HG03571 (cell line): ENCODE measurements at regions not wholly inside any gene's neighbourhood (a gene's known extent, or its start where the extent isn't known, plus 50 kb on each side); places are given as distances from the start of the nearest gene placed in this dataset.
"Not testable (repeated sequence)": the region's sequence is repeated elsewhere in the genome, so short reads cannot be mapped to it uniquely, and the experiment has no call there.

Source experiments
- ATAC-seq: cut with Tn5 transposase; IDR thresholded peaks from one replicate; pipeline ENCODE4 v1.9.1; 2021; ENCODE audit not compliant: unreplicated experiment

DNA sequence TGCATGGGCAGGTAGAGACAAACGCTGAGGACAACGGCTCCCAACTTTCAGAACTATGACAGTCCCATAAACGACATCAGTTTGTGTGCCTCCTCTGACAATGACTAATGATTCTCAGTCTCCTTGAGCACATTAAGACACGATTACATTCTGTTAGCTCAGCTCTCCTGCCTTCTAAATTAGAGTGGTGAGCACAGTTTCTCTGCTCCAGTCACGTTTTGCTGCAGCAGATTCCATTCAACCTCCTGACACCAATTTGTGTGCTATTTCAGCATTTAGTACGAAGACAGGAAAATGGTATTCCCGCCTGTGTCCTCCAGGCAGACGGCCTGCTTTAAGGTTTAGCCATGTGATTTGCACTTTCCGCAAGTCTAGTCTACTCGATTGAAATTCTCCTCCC lies 458.4 kb upstream of the CFAP20DC start:
- ATAC-seq, result no peak

DNA sequence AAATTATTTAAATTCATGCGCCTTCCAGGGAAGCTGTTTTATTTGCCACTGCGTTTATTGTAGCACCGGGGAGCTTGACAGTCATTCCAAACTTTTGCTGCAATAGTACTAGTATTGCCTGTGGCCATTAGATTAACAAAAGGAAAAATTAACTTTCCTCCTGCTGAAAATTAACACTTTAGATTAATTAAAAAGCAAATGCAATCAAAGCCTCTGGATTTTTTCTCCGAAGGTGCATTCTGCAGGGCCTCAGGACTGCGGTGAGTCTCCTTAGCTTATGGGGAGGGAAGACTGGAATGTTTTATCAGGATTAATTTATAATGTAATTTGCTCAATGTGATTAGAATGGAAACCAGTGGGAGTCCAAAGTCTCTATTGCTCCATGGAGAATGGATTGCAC lies 456.4 kb upstream of the CFAP20DC start:
- ATAC-seq, result no peak

DNA sequence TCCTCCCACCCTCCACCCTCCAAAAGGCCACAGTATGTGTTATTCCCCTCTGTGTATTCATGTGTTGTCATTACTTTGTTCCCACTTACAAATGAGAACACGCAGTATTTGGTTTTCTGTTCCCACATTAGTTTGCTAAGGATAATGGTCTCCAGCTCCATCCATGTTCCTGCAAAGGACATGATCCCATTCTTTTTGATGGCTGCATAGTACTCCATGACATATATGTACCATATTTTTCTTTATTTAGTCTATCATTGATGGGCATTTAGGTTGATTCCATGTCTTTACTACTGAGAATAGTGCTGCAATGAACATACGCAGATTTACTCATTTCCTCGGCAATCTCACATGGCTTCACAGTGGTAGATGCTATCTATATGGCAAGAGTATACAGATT lies 453.6 kb upstream of the CFAP20DC start:
- no peak for ATAC-seq

DNA sequence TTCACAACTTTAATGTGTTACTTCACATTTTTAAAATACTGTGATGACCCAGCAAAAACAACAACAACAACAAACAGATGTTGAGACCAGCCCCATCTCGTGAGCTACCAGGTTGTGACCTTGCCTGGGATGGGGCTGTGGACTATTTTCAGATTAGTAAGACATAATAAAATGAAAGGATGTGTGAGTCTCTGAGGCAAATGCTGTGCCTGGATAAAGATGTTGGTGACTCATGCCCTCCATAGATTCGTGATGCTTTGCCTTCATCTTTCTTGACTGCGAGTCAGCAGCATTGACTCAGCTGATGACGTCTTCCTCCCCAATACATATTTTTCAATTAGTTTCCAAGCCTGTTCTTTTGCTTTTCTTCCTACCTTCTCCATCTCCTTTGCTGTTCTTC lies 453.0 kb upstream of the CFAP20DC start:
- no peak for ATAC-seq

DNA sequence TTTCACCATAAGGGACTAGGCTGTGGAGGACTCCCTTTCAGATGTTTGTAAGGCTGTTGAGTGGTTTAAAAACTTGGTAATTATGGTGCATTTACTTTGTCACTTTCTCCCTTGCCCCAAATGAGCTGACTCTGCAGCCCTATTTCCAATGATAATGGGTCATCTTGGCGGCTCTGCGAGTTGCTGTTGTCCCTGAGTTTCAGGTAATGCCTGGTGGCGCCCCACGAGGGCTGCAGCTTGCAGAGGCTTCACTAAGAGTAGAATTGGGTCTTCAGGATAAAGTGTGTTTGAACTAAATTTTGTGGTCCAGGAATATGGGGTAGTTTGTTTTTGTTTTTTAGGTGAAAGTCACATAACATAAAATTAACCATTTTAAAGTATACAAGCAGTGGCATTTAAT lies 450.1 kb upstream of the CFAP20DC start:
- ATAC-seq, result no peak

DNA sequence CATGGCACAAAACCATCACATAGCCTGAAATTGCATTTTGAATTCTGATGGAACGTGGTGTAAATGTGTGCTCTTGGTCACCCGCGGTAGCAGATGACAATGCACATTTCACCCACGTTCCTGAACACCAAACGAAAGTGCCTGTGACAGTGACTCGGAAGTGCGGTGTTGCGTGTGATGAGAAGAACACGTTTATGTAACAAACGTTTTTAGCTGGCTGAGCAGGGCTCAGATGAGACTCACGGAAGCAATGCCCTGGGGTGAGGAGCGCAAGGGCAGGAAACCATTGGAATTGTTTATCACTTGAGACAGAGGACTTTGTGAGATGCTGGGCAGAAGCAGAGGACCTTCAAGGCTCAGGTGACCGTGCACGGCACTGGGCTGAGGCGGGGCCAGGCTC lies 449.2 kb upstream of the CFAP20DC start:
- ATAC-seq, result no peak

DNA sequence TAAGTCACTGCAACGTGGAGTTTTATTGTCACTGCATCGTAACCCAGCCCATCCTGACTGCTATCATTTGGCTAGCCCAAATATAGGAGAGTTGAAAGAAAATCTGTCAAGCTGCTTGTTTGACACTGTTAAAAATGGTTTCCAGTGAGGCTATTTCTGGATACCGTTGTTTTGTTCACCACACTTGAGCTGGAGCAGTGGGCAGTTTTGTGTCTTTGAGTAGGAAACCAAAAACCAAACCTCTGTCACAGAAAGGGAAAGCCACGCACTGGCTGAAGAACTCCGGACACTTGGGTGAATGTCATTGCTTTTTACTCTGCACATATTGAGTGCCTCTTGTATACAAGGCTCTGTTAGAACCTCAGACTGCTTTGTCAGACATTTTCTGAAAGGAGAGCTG lies 446.4 kb upstream of the CFAP20DC start:
- no peak for ATAC-seq

DNA sequence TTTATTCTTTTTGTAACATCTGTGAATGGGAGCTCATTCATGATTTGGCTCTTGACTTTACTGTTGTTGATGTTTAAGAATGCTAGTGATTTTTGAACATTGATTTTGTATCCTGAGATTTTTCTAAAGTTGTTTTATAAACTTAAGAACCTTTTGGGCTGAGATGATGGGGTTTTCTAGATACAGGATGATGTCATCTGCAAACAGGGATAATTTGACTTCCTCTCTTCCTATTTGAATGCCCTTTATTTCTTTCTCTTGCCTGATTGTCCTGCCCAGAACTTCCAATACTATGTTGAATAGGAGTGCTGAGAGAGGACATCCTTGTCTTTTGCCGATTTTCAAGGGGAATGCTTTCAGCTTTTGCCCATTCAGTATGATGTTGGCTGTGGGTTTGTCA lies 445.1 kb upstream of the CFAP20DC start:
- not testable (repeated sequence) for ATAC-seq

DNA sequence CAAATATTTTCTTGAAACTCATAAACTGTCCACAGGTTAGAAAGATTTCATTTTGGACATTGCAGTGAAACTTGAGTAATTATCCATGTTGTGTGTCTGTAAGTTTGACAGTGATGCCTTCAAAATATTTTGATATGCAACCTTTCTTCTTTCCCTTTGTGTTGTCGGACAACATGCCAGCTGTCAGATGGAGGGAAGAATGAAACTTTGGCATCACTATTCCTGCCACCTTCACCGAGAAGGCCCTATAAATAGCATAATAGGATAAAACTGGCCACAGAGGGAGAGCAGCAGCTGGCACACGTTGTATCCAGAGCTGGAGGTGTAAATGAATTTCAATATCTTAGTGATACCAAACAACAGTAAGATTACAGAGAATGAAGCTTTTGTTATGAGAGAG lies 436.7 kb upstream of the CFAP20DC start:
- ATAC-seq, result no peak

DNA sequence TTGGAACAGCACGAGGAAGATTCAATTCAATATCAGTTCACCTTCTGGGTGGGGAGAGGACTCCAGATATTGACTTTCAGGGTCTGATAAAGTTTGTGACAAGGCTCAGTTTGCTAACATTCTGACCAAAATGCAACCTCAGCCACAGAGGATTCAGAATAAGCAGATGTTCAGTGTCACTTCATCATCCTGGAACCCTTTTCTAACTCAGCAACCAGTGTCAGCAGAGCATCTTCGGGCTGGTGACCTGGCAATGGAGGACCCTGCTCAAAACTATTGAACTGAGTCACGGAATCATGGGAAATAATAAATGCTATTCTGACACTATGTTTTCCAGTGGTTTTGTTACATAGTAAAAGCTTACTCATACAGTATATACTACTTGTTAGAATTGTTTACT lies 433.4 kb upstream of the CFAP20DC start:
- no peak for ATAC-seq

DNA sequence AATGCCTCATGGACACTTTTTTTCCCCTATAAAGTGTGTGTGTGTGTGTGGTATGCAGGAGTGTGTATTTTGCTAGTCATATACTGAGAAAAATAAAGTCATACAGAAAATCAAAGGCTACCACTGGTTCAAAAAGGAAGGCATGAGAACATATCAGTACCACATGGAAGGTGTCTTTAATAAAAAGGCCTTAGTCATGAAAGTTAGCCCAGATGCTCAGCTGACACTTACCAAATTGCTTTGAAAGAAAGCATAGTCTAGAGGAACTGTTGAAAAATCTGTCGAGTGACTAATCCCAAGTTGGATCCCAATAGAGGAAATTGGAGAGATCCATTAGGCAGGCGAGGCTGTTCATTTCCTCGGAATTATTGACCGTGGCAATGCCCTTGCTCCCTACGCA lies 432.9 kb upstream of the CFAP20DC start:
- no peak for ATAC-seq

DNA sequence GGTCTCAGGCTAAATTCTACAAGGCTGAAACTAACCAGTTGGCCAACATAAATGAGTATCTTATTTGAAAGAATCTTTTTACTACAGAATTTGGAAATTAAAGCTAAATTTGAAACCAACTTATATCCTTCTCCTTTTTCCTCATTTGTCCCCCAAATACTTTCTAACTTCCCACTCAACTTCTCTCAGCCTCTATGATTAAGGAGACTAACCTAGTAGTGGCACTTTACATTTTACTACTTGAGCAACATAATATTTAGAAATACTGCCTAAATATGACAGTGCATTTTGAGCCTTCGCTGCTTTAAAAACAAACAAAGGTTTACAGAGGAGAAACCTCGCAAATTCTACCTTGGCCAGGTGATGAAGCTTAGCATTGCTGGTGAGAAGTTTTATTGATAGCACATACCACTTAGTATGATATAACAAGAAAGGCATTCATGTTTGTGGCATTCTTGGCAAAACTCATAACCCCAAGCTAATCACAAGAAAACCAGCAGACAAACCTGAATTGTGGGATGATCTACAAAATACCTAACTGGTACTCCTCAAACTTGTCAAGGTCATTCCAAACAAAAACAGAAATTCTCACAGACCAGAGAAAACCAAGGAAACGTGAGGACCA lies 432.1 kb upstream of the CFAP20DC start:
- ATAC-seq, result no peak

DNA sequence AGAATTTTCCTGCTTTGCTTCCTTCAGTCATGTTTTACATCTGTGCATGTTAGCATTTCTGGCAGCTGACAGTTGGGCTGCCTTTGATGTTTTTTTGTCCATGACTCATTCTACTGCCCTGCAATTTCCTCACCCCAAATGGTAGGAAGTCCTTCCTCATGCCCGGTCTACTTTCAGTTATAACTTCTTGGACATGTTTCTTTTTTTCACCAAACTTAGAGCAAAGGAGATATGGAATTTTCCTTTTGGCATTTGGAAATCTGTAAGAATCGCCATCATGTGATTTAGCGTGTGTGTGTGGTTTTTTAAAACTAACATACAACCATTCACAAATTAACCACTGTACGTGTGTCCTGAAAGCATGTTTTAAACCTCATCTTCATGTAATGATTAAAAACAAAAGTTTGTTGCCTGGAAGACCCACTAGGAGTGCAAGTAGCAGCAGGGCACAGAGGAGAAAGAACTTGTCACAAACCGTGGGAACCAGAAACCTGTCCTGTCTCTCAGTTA lies 430.7 kb upstream of the CFAP20DC start:
- ATAC-seq, result no peak

DNA sequence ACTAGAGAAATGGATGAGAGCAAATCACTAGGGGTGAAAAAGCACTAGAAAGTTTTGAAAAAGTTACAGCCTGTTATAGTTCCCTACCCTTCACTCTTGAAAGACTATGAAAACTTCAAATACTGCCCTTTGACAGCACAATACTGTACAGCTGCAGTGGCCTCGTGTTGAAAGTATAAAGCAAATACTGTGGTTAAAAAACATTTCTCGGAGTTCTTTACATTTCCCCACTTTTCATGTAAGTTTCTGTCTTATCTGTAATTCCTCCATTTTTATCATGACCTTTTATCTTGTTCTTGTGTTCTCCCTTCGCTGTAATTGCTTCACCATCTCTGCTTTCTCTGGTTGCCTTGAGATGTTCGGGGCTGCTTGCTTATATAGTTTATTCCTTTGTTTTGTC lies 423.8 kb upstream of the CFAP20DC start:
- no peak for ATAC-seq

DNA sequence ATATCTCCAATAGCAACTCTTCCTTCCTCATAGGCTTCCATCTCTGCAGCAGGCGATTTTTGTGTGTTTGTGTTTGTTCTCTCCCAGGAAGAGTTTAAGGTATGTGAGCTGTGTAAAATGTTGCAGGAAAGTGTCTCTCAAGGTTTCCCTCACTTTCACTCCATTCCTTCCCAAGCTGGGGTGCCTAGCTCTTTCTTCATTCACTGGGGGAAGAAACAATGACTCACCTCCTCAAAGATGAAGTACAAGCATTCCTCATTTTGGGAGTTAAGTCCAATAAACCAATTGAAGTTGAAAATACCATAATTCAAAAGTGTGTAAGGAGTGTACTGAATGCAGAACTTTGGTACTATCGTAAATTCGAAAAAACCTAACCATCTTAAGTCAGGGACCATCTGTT lies 422.7 kb upstream of the CFAP20DC start:
- no peak for ATAC-seq

DNA sequence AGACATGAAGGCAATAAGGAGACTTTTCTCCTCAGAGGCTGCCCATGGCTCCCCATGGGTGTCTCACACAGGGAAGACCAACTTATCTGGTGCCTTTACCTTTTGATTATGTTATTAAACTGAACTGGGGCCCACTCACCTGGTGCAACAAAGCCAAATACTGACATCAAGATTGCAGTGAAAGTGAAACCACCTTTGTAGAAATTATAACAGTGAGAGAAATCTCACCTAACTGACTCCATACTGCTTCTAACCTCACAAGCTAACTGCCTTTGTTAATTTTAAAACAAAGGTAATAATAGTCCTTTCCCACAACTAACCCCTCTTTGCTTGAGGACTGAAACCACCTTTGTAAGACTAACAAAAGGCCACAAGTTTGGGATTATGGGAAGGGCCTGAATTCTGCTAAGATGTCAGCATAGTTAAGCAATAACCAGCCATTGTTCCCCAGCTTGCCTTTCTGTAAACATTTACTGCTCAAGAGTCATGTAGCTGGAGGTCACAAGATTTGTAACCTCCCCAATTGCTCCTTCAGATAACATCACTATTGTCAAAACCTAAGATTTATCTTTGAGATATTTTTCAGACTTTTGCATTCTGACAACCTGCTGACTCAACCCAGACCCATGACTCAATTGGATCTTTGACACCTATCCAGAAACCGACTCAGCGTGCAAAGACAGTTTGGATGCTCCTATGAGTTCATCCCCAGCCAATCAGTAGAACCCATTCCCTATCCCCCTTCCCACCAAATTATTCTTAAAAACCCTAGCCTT lies 420.3 kb upstream of the CFAP20DC start:
- ATAC-seq, result no peak

DNA sequence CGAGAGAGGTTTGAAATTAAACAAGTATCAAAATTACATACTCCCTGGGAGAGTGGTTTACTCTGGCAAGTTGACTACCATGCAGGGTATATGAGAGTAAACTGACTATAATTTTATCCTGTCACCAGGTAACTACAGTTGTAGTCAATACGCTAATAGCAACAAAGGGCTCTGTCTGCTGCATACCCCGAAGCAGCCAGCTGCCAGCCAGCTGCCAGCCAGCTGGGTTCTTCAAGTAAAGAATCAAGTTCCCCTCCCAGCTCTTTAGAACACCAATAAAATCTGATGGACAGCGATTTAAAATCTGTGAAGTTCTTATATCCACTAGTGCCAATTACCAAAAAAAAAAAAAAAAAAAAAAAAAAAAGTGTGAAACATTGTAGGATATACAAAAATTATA lies 417.7 kb upstream of the CFAP20DC start:
- ATAC-seq, result no peak

DNA sequence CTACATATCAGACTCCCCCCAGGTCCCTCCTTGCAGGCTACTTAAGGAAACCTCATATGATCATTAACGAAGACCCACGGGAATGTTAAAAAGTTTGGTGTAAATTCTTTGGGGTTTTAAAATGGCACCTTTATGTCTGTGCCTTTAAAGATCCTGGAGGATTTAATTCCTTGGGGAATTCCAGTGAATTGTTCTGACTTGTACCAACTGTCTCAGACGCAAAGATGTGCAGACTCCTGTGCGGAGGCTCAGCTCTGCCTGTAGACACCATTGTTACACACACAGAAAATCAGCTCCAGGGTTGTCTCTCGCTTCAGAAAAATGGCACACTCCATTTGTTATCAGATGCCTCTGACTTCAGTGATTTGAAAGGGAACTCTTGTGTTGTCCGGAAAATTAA lies 414.4 kb upstream of the CFAP20DC start:
- no peak for ATAC-seq

DNA sequence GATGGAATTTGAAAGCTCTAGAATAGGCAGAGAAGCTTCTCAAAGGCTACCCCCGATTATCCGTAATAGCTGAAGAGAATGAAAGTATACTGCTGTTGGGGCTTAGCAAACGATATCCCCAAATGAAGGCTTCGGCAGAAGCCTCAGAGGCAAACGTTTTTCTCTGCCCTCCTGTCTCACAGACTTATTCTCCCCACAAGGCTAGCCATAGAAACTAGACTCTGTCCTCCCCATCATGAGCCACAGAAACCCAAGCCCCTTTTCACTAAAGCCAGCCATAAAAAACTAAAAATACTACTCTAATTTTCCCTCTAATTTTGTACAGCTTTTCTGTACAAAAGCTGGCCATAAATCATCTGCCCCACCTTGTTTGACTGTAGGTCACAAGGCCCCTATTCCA lies 413.4 kb upstream of the CFAP20DC start:
- no peak for ATAC-seq

DNA sequence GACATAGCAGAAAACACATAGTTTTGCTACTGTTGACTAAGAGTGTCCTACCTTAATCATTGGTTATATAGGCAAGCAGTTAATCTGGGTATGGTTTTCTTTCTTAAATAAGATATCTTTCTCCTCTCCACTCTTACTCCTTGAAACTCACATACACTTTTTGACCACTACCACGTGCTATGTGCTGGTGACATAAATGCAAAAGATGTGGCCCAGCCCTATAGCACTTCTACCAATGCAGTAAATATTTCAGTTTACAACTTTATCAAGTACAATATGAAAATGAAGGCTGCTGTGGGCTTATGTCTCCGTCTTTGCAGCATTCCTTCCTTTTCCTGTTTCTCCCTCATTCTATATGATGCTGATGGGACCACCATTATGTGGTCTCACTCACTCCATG lies 410.2 kb upstream of the CFAP20DC start:
- no peak for ATAC-seq

DNA sequence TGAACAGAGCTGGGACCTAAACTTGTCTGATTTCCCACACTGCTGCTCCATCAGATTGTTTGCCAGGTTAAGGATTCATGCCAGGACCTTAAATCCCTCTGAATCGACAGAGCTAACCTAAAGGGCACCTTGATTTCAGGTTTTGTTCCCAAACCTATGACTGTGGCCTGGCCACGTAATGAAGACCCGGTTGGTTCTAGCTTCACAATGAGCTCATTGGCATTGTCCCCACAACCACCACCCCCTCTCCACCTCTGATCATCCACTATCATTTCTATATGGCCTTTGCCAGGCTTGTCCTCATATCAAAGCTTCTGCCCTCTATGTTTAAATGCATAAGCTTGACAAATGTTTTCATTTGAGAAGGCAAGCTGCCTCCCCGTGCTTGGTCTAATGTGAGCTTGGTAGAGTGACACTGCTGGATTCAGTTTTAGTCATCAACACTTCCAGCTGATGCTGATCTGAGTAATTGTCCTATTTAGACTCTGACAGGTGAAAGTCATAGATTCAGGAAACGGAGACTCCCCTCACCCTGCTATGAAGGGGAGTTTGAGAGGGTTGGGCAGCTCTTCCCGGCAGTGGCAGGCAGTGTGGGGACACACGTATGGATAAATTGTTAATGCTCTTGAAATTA lies 407.1 kb upstream of the CFAP20DC start:
- ATAC-seq, result peak; percentile 95
